ENCODE measurements at regions not wholly inside any gene's neighbourhood (a gene's known extent, or its start where the extent isn't known, plus 50 kb on each side); places are given as distances from the start of the nearest gene placed in this dataset.

DNA sequence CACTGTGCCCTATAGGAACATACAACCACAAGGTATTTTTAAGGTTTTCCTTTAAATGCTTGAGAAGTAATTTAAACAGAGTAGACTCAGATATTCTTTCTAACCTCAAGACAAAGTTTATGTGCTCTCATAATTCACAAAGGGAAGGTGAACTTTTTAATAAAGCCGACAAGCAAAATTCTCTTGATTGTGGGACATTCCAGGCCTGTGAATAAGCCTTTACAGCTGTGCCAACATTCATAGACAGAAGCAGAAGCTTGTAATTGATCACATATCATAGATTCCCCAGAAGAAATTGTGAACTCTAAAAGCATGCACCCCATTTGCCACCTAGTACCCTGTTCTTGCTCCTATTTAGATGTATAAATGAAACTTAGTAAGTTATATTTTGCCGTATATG lies 1107.8 kb upstream of the SEMA6A start (continued):
- no peak for TF ChIP-seq CHD4 (IDR thresholded peaks at IDR 0.05)
- TF ChIP-seq, protein P1, sequence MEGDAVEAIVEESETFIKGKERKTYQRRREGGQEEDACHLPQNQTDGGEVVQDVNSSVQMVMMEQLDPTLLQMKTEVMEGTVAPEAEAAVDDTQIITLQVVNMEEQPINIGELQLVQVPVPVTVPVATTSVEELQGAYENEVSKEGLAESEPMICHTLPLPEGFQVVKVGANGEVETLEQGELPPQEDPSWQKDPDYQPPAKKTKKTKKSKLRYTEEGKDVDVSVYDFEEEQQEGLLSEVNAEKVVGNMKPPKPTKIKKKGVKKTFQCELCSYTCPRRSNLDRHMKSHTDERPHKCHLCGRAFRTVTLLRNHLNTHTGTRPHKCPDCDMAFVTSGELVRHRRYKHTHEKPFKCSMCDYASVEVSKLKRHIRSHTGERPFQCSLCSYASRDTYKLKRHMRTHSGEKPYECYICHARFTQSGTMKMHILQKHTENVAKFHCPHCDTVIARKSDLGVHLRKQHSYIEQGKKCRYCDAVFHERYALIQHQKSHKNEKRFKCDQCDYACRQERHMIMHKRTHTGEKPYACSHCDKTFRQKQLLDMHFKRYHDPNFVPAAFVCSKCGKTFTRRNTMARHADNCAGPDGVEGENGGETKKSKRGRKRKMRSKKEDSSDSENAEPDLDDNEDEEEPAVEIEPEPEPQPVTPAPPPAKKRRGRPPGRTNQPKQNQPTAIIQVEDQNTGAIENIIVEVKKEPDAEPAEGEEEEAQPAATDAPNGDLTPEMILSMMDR (IDR thresholded peaks at IDR 0.05 in 2 of 3, conservative IDR thresholded peaks at IDR 0.05 in 1 of 3; ENCODE audit: control insufficient read depth in 2 of 3, extremely low read depth in 1 of 3, insufficient read depth in 1 of 3, low read depth in 3 of 3, low read length in 3 of 3), result no peak
- TF ChIP-seq MTA2 (IDR thresholded peaks at IDR 0.05; ENCODE audit: low read depth), result no peak
- TF ChIP-seq IKZF2 (IDR thresholded peaks at IDR 0.05), result no peak
- TF ChIP-seq SUZ12 (IDR thresholded peaks at IDR 0.05; ENCODE audit: unreplicated experiment), result no peak
- TF ChIP-seq YY1 (IDR thresholded peaks at IDR 0.05; ENCODE audit: low read depth, low read length), result no peak

DNA sequence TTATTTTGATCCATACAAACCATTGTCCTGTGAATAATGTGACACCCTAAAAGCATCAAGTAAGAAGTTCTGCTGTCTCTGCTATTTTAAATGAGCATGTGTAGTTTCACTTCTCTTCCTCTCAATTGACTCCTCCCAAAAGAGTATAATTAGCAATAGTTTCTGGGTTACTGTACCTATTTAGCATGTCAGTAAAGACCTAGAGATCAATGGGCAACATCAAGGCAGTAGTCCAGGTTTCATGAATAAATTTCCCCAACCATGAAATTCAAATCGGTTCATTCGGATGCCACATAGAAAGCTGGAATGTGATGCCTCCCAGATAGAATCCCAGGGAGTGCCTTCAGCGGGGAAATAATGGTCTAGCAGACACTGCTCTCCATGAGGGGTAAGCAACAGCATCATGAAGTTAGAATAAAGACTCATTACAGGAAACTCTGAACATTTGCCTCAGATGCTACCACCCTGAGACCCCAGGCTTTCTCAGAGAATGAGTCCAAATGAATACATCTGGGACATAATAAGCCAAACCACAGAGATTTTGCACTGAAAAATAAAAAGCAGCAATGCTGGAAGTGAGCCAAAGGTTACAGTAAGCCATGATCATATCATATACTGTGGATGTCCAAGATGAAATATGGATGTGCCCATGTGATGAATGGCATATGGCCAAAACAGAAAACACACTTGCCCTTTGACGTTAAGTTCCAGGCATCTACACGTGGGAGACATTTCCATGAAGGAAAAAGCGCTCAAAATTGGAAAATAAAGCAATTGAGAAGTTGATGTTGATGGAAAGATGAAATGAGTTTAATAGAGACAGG lies 1107.0 kb upstream of the SEMA6A start:
- RAD21 ChIA-PET (ENCODE audit: unreplicated experiment), result no interaction called here
- SMC1A ChIA-PET (ENCODE audit: uncharacterized antibody, unreplicated experiment), result no interaction called here
- WGBS (ENCODE audit: insufficient coverage, insufficient replicate concordance, low lambda C conversion rate, missing lambda C conversion rate), result 15% methylated on average over 6 of the region's 6 CpGs
- peak; percentile 47 for TF ChIP-seq SPI1 (IDR thresholded peaks at IDR 0.05; ENCODE audit: borderline replicate concordance, insufficient read depth, low read depth, low read length)
- TF ChIP-seq NR2C2 (IDR thresholded peaks at IDR 0.05; ENCODE audit: borderline replicate concordance, control insufficient read depth, insufficient read length, low read depth), result no peak
- H3K4me1 ChIP-seq (ENCODE audit: control insufficient read depth, insufficient read depth, low read length), result no peaks in the 10 kb centered on the region; the same call in 1 of the 2 replicates
- in situ Hi-C loops (cut with MboI), result no loop called here
- peak; percentile 34; the same call in 2 of the 3 replicates for ATAC-seq
- BruUV-seq (replicated peaks), result no TSS peak
- no peak for FAIRE-seq
- no peak overlapping the region for H2AFZ ChIP-seq (ENCODE audit: control insufficient read depth, low read depth, low read length)
- POLR2A ChIA-PET, result no interaction called here
- no peaks in the 10 kb centered on the region for H3K79me2 ChIP-seq (ENCODE audit: control insufficient read depth, insufficient read depth, low read length)
- no peaks in the 10 kb centered on the region for H3K36me3 ChIP-seq (ENCODE audit: control insufficient read depth in 2 of 2, insufficient read depth in 2 of 2, low read length in 1 of 2)
- no peak for DNase-seq (ENCODE audit: low read depth, low spot score)
- intact Hi-C loops (cut with micrococcal nuclease; ENCODE audit: unreplicated experiment), result no loop called here
- no peak overlapping the region for H3K4me2 ChIP-seq (ENCODE audit: control insufficient read depth, insufficient read depth)
- H4K20me1 ChIP-seq (ENCODE audit: control insufficient read depth, insufficient read depth), result no peaks in the 10 kb centered on the region
- CTCF ChIA-PET, result no interaction called here
- H3K27me3 ChIP-seq (replicated peaks in 1 of 2; ENCODE audit: control insufficient read depth in 2 of 2, insufficient read depth in 2 of 2, low read length in 1 of 2), result no peaks in the 10 kb centered on the region; a peak in 1 of 4 replicates
- no peak overlapping the region for H3K4me3 ChIP-seq
- H3K9ac ChIP-seq (ENCODE audit: control insufficient read depth, insufficient read depth, low read length), result no peak overlapping the region
- no peaks in the 10 kb centered on the region for H3K9me3 ChIP-seq (replicated peaks; ENCODE audit: control insufficient read depth, insufficient read depth, low read length)
- no peak overlapping the region for H3K27ac ChIP-seq (ENCODE audit: control insufficient read depth, insufficient read depth)

All from GM12878 (cell line).